ENCODE measurements at regions not wholly inside any gene's neighbourhood (a gene's known extent, or its start where the extent isn't known, plus 50 kb on each side); places are given as distances from the start of the nearest gene placed in this dataset.

GRCh38 chr3:86744051-86744450 lies 246.9 kb downstream of the VGLL3 start:
- no peak for TF ChIP-seq FOXP2 (optimal IDR thresholded peaks at IDR 0.05; ENCODE audit: borderline replicate concordance, extremely low read depth, extremely low read length, insufficient read depth)

- no peak for TF ChIP-seq SIN3A (IDR thresholded peaks at IDR 0.05; ENCODE audit: borderline replicate concordance, insufficient read depth, low read length)
- no peak for TF ChIP-seq REST (IDR thresholded peaks at IDR 0.05; ENCODE audit: insufficient read depth in 1 of 2, low read depth in 2 of 2, low read length in 2 of 2)
- TF ChIP-seq FOXP2 (optimal IDR thresholded peaks at IDR 0.05; ENCODE audit: borderline replicate concordance, extremely low read depth, extremely low read length, insufficient read depth): no peak
- no peak for TF ChIP-seq TAF1 (IDR thresholded peaks at IDR 0.05; ENCODE audit: borderline replicate concordance, insufficient read depth, low read length)
- TF ChIP-seq POLR2AphosphoS5 (IDR thresholded peaks at IDR 0.05; ENCODE audit: low read depth, low read length): no peak
Observed at GRCh38 chr3:86743233-86743632, 247.7 kb downstream of the VGLL3 start.

GRCh38 chr3:86740751-86741150 lies 250.2 kb downstream of the VGLL3 start:
- no peak for TF ChIP-seq FOXP2 (optimal IDR thresholded peaks at IDR 0.05; ENCODE audit: borderline replicate concordance, extremely low read depth, extremely low read length, insufficient read depth)
- no peak for TF ChIP-seq TAF1 (IDR thresholded peaks at IDR 0.05; ENCODE audit: borderline replicate concordance, insufficient read depth, low read length)
- no peak for TF ChIP-seq POLR2AphosphoS5 (IDR thresholded peaks at IDR 0.05; ENCODE audit: low read depth, low read length)
- no peak for TF ChIP-seq REST (IDR thresholded peaks at IDR 0.05; ENCODE audit: insufficient read depth in 1 of 2, low read depth in 2 of 2, low read length in 2 of 2)
- no peak for TF ChIP-seq SIN3A (IDR thresholded peaks at IDR 0.05; ENCODE audit: borderline replicate concordance, insufficient read depth, low read length)

- TF ChIP-seq REST (IDR thresholded peaks at IDR 0.05; ENCODE audit: insufficient read depth in 1 of 2, low read depth in 2 of 2, low read length in 2 of 2) (no peak), TAF1 (IDR thresholded peaks at IDR 0.05; ENCODE audit: borderline replicate concordance, insufficient read depth, low read length) (no peak), FOXP2 (optimal IDR thresholded peaks at IDR 0.05; ENCODE audit: borderline replicate concordance, extremely low read depth, extremely low read length, insufficient read depth) (no peak), POLR2AphosphoS5 (IDR thresholded peaks at IDR 0.05; ENCODE audit: low read depth, low read length) (no peak), SIN3A (IDR thresholded peaks at IDR 0.05; ENCODE audit: borderline replicate concordance, insufficient read depth, low read length) (no peak)
Observed at GRCh38 chr3:86739244-86739643, 251.7 kb downstream of the VGLL3 start.

- no peak for TF ChIP-seq TAF1 (IDR thresholded peaks at IDR 0.05; ENCODE audit: borderline replicate concordance, insufficient read depth, low read length)
- no peak for TF ChIP-seq FOXP2 (optimal IDR thresholded peaks at IDR 0.05; ENCODE audit: borderline replicate concordance, extremely low read depth, extremely low read length, insufficient read depth)
- no peak for TF ChIP-seq REST (IDR thresholded peaks at IDR 0.05; ENCODE audit: insufficient read depth in 1 of 2, low read depth in 2 of 2, low read length in 2 of 2)
- no peak for TF ChIP-seq SIN3A (IDR thresholded peaks at IDR 0.05; ENCODE audit: borderline replicate concordance, insufficient read depth, low read length)
- TF ChIP-seq POLR2AphosphoS5 (IDR thresholded peaks at IDR 0.05; ENCODE audit: low read depth, low read length): no peak
Observed at GRCh38 chr3:86738684-86739083, 252.3 kb downstream of the VGLL3 start.
